H9 (cell line): ENCODE measurements at regions not wholly inside any gene's neighbourhood (a gene's known extent, or its start where the extent isn't known, plus 50 kb on each side); places are given as distances from the start of the nearest gene placed in this dataset.

ENCODE experiments used
- DNase-seq: peaks from one replicate; pipeline ENCODE4 v3.0.0-alpha.2; 2017
- H2AFZ ChIP-seq: one replicate; pipeline ENCODE4 v1.6.1; 2013; ENCODE audit warnings: mild to moderate bottlenecking, low read length, control low read depth, moderate library complexity
- H2AK5ac ChIP-seq: 2 replicates; pipeline ENCODE4 v1.6.1; 2013; ENCODE audit warnings: low read length, control low read depth, mixed read lengths; ENCODE audit not compliant: insufficient read length
- H2BK120ac ChIP-seq: one replicate; pipeline ENCODE4 v1.6.1; 2013; ENCODE audit warnings: low read depth, mild to moderate bottlenecking, low read length, control low read depth, inconsistent platforms; ENCODE audit not compliant: poor library complexity, severe bottlenecking
- H2BK12ac ChIP-seq: 2 replicates; pipeline ENCODE4 v1.6.1; 2013; ENCODE audit warnings: low read length, control low read depth, mixed read lengths, low read depth; ENCODE audit not compliant: insufficient read length
- H2BK15ac ChIP-seq: 2 replicates; pipeline ENCODE4 v1.6.1; 2013; ENCODE audit warnings: low read depth, low read length, control low read depth
- H2BK20ac ChIP-seq: one replicate; pipeline ENCODE4 v1.6.1; 2013; ENCODE audit warnings: low read depth, mild to moderate bottlenecking, low read length, control low read depth, inconsistent platforms; ENCODE audit not compliant: poor library complexity, severe bottlenecking
- H2BK5ac ChIP-seq: 2 replicates; pipeline ENCODE4 v1.6.1; 2013; ENCODE audit warnings: low read length, control low read depth, mixed read lengths; ENCODE audit not compliant: insufficient read length
- H3K14ac ChIP-seq: 2 replicates; pipeline ENCODE4 v1.6.1; 2013; ENCODE audit warnings: low read length, control low read depth; ENCODE audit not compliant: insufficient read depth
- H3K18ac ChIP-seq: 2 replicates; pipeline ENCODE4 v1.6.1; 2013; ENCODE audit warnings: low read depth, mild to moderate bottlenecking, mixed read lengths, low read length, control low read depth; ENCODE audit not compliant: insufficient read length
- H3K23ac ChIP-seq: 2 replicates; pipeline ENCODE4 v1.6.1; 2013; ENCODE audit warnings: low read length, control low read depth, mixed read lengths, low read depth; ENCODE audit not compliant: insufficient read length
- H3K23me2 ChIP-seq: 2 replicates; pipeline ENCODE4 v1.6.1; 2013; ENCODE audit warnings: low read depth, mild to moderate bottlenecking, mixed read lengths, low read length, control low read depth; ENCODE audit not compliant: insufficient read length, poor library complexity, severe bottlenecking
- H3K27ac ChIP-seq: 2 replicates; pipeline ENCODE4 v1.5.1; 2013; ENCODE audit warnings: low read length, control low read depth, mixed read lengths, low read depth; ENCODE audit not compliant: insufficient read length
- H3K27me3 ChIP-seq: 2 replicates; pipeline ENCODE4 v1.6.1; 2013; ENCODE audit warnings: low read length, control low read depth, inconsistent platforms; ENCODE audit not compliant: insufficient read depth
- H3K4ac ChIP-seq: 2 replicates; pipeline ENCODE4 v1.6.1; 2013; ENCODE audit warnings: low read depth, mild to moderate bottlenecking, control low read depth, inconsistent platforms, low read length, moderate library complexity
- H3K4me1 ChIP-seq: 2 replicates; pipeline ENCODE4 v1.6.1; 2013; ENCODE audit warnings: low read length, control low read depth, inconsistent platforms; ENCODE audit not compliant: insufficient read depth
- H3K4me2 ChIP-seq: 2 replicates; pipeline ENCODE4 v1.6.1; 2013; ENCODE audit warnings: low read length, control low read depth, mixed read lengths; ENCODE audit not compliant: insufficient read length, insufficient read depth
- H3K56ac ChIP-seq: 2 replicates; pipeline ENCODE4 v1.6.1; 2013; ENCODE audit warnings: low read depth, mild to moderate bottlenecking, mixed read lengths, low read length, control low read depth; ENCODE audit not compliant: insufficient read length
- H3K79me1 ChIP-seq: 2 replicates; pipeline ENCODE4 v1.6.1; 2013; ENCODE audit warnings: low read depth, mild to moderate bottlenecking, moderate library complexity, low read length, control low read depth, inconsistent platforms; ENCODE audit not compliant: insufficient read depth, poor library complexity, severe bottlenecking
- H3K79me2 ChIP-seq: 2 replicates; pipeline ENCODE4 v1.6.1; 2013; ENCODE audit warnings: low read length, control low read depth, inconsistent platforms; ENCODE audit not compliant: insufficient read depth
- H3K9ac ChIP-seq: 2 replicates; pipeline ENCODE4 v1.6.1; 2013; ENCODE audit warnings: low read length, control low read depth, mixed read lengths; ENCODE audit not compliant: insufficient read length; ENCODE audit errors: extremely low read depth
- H3K9me3 ChIP-seq: one replicate; pipeline ENCODE4 v1.6.1; 2013; ENCODE audit warnings: low read depth, low read length, inconsistent platforms; ENCODE audit not compliant: control insufficient read depth
- H3T11ph ChIP-seq: one replicate; pipeline ENCODE4 v1.6.1; 2013; ENCODE audit warnings: mild to moderate bottlenecking, low read length, control low read depth, inconsistent platforms
- H4K20me1 ChIP-seq: one replicate; pipeline ENCODE4 v1.6.1; 2013; ENCODE audit not compliant: control insufficient read depth, insufficient read length, insufficient read depth
- H4K5ac ChIP-seq: 2 replicates; pipeline ENCODE4 v1.6.1; 2013; ENCODE audit warnings: low read depth, mild to moderate bottlenecking, mixed read lengths, low read length, control low read depth; ENCODE audit not compliant: insufficient read length
- H4K8ac ChIP-seq: replicated peaks from 2 replicates; pipeline ENCODE4 v1.6.1; 2013; ENCODE audit warnings: low read length, control low read depth, mixed read lengths, low read depth; ENCODE audit not compliant: insufficient read length
- H4K91ac ChIP-seq: 2 replicates; pipeline ENCODE4 v1.6.1; 2013; ENCODE audit warnings: low read depth, mild to moderate bottlenecking, moderate library complexity, mixed read lengths, low read length, control low read depth; ENCODE audit not compliant: insufficient read length
- H3K27ac Mint-ChIP-seq, 3 experiments: 2 replicates in 2 of 3; 3 replicates in 1 of 3; pipeline ENCODE4 v1.8.0; 2020 to 2021; ENCODE audit warnings: mixed read lengths in 3 of 3, mild to moderate bottlenecking in 1 of 3, moderate library complexity in 1 of 3
- H3K27me3 Mint-ChIP-seq: 2 replicates; pipeline ENCODE4 v1.8.0; 2021; ENCODE audit warnings: low read depth, mild to moderate bottlenecking, moderate library complexity, mixed read lengths
- H3K36me3 Mint-ChIP-seq, 3 experiments: 2 replicates in 2 of 3; 3 replicates in 1 of 3; pipeline ENCODE4 v1.8.0; 2020 to 2021; ENCODE audit warnings: low read depth in 3 of 3, mixed read lengths in 3 of 3; ENCODE audit not compliant: insufficient read depth in 1 of 3
- H3K4me1 Mint-ChIP-seq, 2 experiments: 2 replicates each; pipeline ENCODE4 v1.8.0; 2020; ENCODE audit warnings: mixed read lengths in 2 of 2
- H3K4me3 Mint-ChIP-seq, 2 experiments: 2 replicates in 1 of 2; 3 replicates in 1 of 2; pipeline ENCODE4 v1.8.0; 2020 to 2021; ENCODE audit warnings: mild to moderate bottlenecking in 2 of 2, mixed read lengths in 2 of 2, moderate library complexity in 1 of 2
- H3K9me3 Mint-ChIP-seq, 2 experiments: 2 replicates in 1 of 2; 3 replicates in 1 of 2; pipeline ENCODE4 v1.8.0; 2020; ENCODE audit warnings: mild to moderate bottlenecking in 2 of 2, mixed read lengths in 2 of 2, moderate library complexity in 1 of 2
- WGBS: extraction: QIAGEN DNeasy Blood & Tissue Kit; methylation state at CpG from one replicate; pipeline ENCODE4 v1.1.7; 2013; ENCODE audit warnings: missing lambda C conversion rate, low lambda C conversion rate, mixed read lengths; ENCODE audit not compliant: insufficient read length; ENCODE audit errors: extremely low coverage; 5-methylcytosine and 5-hydroxymethylcytosine counted together
- TF ChIP-seq, protein P1 (sequence below): fragments of 200-600 bp; sonication (generic); conservative IDR thresholded peaks from 3 replicates; pipeline ENCODE4 v1.8.0; 2021; ENCODE audit warnings: antibody characterized with exemption, mild to moderate bottlenecking

DNA sequence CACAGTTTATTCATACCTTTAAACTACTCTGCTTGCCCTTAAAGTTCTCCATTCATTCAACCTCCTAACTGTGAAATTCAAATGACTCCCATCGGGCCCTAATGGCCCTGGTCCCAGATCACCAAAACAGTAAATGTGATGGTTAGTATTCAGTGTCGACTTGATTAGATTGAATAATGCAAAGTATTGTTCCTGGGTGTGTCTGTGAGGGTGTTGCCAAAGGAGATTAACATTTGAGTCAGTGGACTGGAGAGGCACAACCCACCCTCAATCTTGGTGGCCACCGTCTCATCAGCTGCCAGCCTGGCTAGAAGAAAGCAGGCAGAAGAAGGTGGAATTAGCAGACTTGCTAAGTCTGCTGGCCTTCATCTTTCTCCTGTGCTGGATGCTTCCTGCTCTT is 80.1 kb upstream of the PLXNA4 start:
- H3K56ac ChIP-seq: no peak overlapping the region
- no peaks in the 10 kb centered on the region for H3K79me2 ChIP-seq
- DNase-seq: no peak
- no peak overlapping the region for H2BK5ac ChIP-seq
- H3K9me3 ChIP-seq: no peaks in the 10 kb centered on the region
- no peak overlapping the region for H3K4ac ChIP-seq
- Mint-ChIP-seq H3K27ac (no peak overlapping the region; a peak in 2 of 7 replicates), H3K9me3 (no peaks in the 10 kb centered on the region), H3K4me3 (no peak overlapping the region), H3K36me3 (peaks cover 0 to 2% (median 0%) of the 10 kb centered on the region in 3 experiments; a peak in 1 of 7 replicates), H3K4me1 (peaks cover 18 to 19% of the 10 kb centered on the region in 2 experiments), H3K27me3 (peaks cover 1% of the 10 kb centered on the region)
- no peak overlapping the region for H3K23ac ChIP-seq
- no peak overlapping the region for H4K8ac ChIP-seq
- no peak overlapping the region for H3K9ac ChIP-seq
- no peak overlapping the region for H2BK15ac ChIP-seq
- H3K27ac ChIP-seq: no peak overlapping the region
- no peak overlapping the region for H2BK120ac ChIP-seq
- no peak overlapping the region for H3K14ac ChIP-seq
- H3K4me1 ChIP-seq: peaks cover 2% of the 10 kb centered on the region; the same call in 1 of the 2 replicates
- no CpG with 5 or more reads among the region's 3 CpGs for WGBS
- no peak overlapping the region for H4K91ac ChIP-seq
- H3K79me1 ChIP-seq: no peaks in the 10 kb centered on the region
- no peak overlapping the region for H3K18ac ChIP-seq
- no peak overlapping the region for H2AFZ ChIP-seq
- no peak overlapping the region for H2BK20ac ChIP-seq
- H2BK12ac ChIP-seq: no peak overlapping the region
- no peaks in the 10 kb centered on the region for H3K27me3 ChIP-seq
- no peaks in the 10 kb centered on the region for H4K20me1 ChIP-seq
- H3K23me2 ChIP-seq: no peaks in the 10 kb centered on the region
- H4K5ac ChIP-seq: no peak overlapping the region
- TF ChIP-seq, protein P1, sequence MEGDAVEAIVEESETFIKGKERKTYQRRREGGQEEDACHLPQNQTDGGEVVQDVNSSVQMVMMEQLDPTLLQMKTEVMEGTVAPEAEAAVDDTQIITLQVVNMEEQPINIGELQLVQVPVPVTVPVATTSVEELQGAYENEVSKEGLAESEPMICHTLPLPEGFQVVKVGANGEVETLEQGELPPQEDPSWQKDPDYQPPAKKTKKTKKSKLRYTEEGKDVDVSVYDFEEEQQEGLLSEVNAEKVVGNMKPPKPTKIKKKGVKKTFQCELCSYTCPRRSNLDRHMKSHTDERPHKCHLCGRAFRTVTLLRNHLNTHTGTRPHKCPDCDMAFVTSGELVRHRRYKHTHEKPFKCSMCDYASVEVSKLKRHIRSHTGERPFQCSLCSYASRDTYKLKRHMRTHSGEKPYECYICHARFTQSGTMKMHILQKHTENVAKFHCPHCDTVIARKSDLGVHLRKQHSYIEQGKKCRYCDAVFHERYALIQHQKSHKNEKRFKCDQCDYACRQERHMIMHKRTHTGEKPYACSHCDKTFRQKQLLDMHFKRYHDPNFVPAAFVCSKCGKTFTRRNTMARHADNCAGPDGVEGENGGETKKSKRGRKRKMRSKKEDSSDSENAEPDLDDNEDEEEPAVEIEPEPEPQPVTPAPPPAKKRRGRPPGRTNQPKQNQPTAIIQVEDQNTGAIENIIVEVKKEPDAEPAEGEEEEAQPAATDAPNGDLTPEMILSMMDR: no peak
- no peak overlapping the region for H2AK5ac ChIP-seq
- no peak overlapping the region for H3T11ph ChIP-seq
- H3K4me2 ChIP-seq: no peak overlapping the region
